CD8-positive, alpha-beta memory T cell (primary cell): ENCODE measurements at regions not wholly inside any gene's neighbourhood (a gene's known extent, or its start where the extent isn't known, plus 50 kb on each side); places are given as distances from the start of the nearest gene placed in this dataset.
"Not testable (repeated sequence)": the region's sequence is repeated elsewhere in the genome, so short reads cannot be mapped to it uniquely, and the experiment has no call there.

ENCODE experiments used
- CTCF ChIA-PET: fragments of 350-600 bp; sonication (Branson Sonifier 250); formaldehyde crosslinking; loops from one replicate; lab custom pipeline; 2021; ENCODE audit warnings: antibody characterized with exemption; lab: Charles Lee
- POLR2A ChIA-PET: fragments of 350-600 bp; sonication (Branson Sonifier 250); formaldehyde crosslinking; loops from one replicate; lab custom pipeline; 2021; ENCODE audit warnings: antibody characterized with exemption; lab: Charles Lee
- DNase-seq, 5 donors: peaks; one replicate each; pipeline versions ENCODE4 v3.0.0 to v3.0.0-alpha.2; 2020 to 2022; ENCODE audit warnings: mixed read lengths in 1 of 5
- H3K27ac ChIP-seq: one replicate; pipeline ENCODE4 v1.7.0; 2013; ENCODE audit warnings: low read depth, mild to moderate bottlenecking, low read length, moderate library complexity
- H3K27me3 ChIP-seq: 2 replicates; pipeline ENCODE4 v1.7.0; 2013; ENCODE audit warnings: low read length, mild to moderate bottlenecking; ENCODE audit not compliant: insufficient read depth, poor library complexity, severe bottlenecking
- H3K36me3 ChIP-seq: 2 replicates; pipeline ENCODE4 v1.7.0; 2013; ENCODE audit warnings: mild to moderate bottlenecking, low read length, moderate library complexity; ENCODE audit not compliant: insufficient read depth
- H3K4me1 ChIP-seq: 2 replicates; pipeline ENCODE4 v1.7.0; 2013; ENCODE audit warnings: mild to moderate bottlenecking, low read length, moderate library complexity; ENCODE audit not compliant: insufficient read depth
- H3K4me3 ChIP-seq: 2 replicates; pipeline ENCODE4 v1.7.0; 2013; ENCODE audit warnings: mild to moderate bottlenecking, low read length
- H3K9me3 ChIP-seq: 2 replicates; pipeline ENCODE4 v1.7.0; 2013; ENCODE audit warnings: mild to moderate bottlenecking, low read length
- H3K27ac Mint-ChIP-seq, 8 donors: one replicate each; pipeline ENCODE4 v1.8.0; 2020 to 2021; ENCODE audit warnings: mixed read lengths in 8 of 8, mild to moderate bottlenecking in 6 of 8, inconsistent platforms in 3 of 8, moderate library complexity in 3 of 8
- H3K27me3 Mint-ChIP-seq, 2 donors: one replicate each; pipeline ENCODE4 v1.8.0; 2020 to 2021; ENCODE audit warnings: mixed read lengths in 2 of 2, mild to moderate bottlenecking in 1 of 2, moderate library complexity in 1 of 2
- H3K36me3 Mint-ChIP-seq, 3 donors: one replicate each; pipeline ENCODE4 v1.8.0; 2020 to 2021; ENCODE audit warnings: mixed read lengths in 3 of 3, inconsistent platforms in 1 of 3, mild to moderate bottlenecking in 1 of 3
- H3K4me1 Mint-ChIP-seq, 3 donors: one replicate each; pipeline ENCODE4 v1.8.0; 2020 to 2021; ENCODE audit warnings: mixed read lengths in 3 of 3, inconsistent platforms in 1 of 3, mild to moderate bottlenecking in 1 of 3
- H3K4me3 Mint-ChIP-seq, 7 donors: one replicate each; pipeline ENCODE4 v1.8.0; 2020 to 2021; ENCODE audit warnings: mixed read lengths in 7 of 7, mild to moderate bottlenecking in 6 of 7, moderate library complexity in 4 of 7, inconsistent platforms in 2 of 7
- H3K9me3 Mint-ChIP-seq, 5 donors: one replicate each; pipeline ENCODE4 v1.8.0; 2020 to 2022; ENCODE audit warnings: mixed read lengths in 5 of 5, mild to moderate bottlenecking in 3 of 5, moderate library complexity in 2 of 5, inconsistent platforms in 1 of 5

- POLR2A ChIA-PET = no interaction called here
- Histone ChIP-seq H3K27me3 (no peaks in the 10 kb centered on the region), H3K4me1 (no peaks in the 10 kb centered on the region), H3K4me3 (no peak overlapping the region), H3K27ac (no peak overlapping the region), H3K36me3 (no peaks in the 10 kb centered on the region), H3K9me3 (no peaks in the 10 kb centered on the region)
- H3K27me3 Mint-ChIP-seq = peaks cover 0 to 2% of the 10 kb centered on the region in 2 donors
- peaks cover 5 to 52% (median 32%) of the 10 kb centered on the region in 5 donors for H3K9me3 Mint-ChIP-seq
- H3K4me3 Mint-ChIP-seq = no peak overlapping the region
- CTCF ChIA-PET = no interaction called here
- no peaks in the 10 kb centered on the region for H3K36me3 Mint-ChIP-seq
- no peaks in the 10 kb centered on the region for H3K4me1 Mint-ChIP-seq
- no peak for DNase-seq
- H3K27ac Mint-ChIP-seq = peak overlapping the region in 1 of 8 donors; percentile 34
Measured at GRCh38 chrX:65331371-65331770, 203.2 kb downstream of the LAS1L start.

- peaks cover 3 to 55% (median 49%) of the 10 kb centered on the region in 5 donors for H3K9me3 Mint-ChIP-seq
- POLR2A ChIA-PET = no interaction called here
Measured at GRCh38 chrX:65300104-65300809, 234.3 kb downstream of the LAS1L start.

GRCh38 chrX:65282905-65283304, 251.7 kb downstream of the LAS1L start:
- H3K27ac ChIP-seq, POLR2A ChIA-PET, H3K27ac Mint-ChIP-seq, H3K4me3 Mint-ChIP-seq, CTCF ChIA-PET, H3K4me1 Mint-ChIP-seq, H3K36me3 Mint-ChIP-seq, H3K27me3 ChIP-seq, H3K36me3 ChIP-seq, H3K4me3 ChIP-seq, DNase-seq, H3K4me1 ChIP-seq, H3K9me3 ChIP-seq: not testable (repeated sequence)
- Mint-ChIP-seq H3K27me3 (peaks cover 0 to 15% of the 10 kb centered on the region in 2 donors), H3K9me3 (peaks cover 5 to 77% (median 54%) of the 10 kb centered on the region in 5 donors)

More at GRCh38 chrX:65300104-65300809, 234.3 kb downstream of the LAS1L start:
- Histone ChIP-seq H3K4me1 (no peaks in the 10 kb centered on the region), H3K9me3 (no peaks in the 10 kb centered on the region), H3K4me3 (no peak overlapping the region), H3K36me3 (no peaks in the 10 kb centered on the region), H3K27ac (no peak overlapping the region), H3K27me3 (no peaks in the 10 kb centered on the region)
- DNase-seq = no peak
- Mint-ChIP-seq H3K4me3 (no peak overlapping the region), H3K27me3 (peaks cover 0 to 2% of the 10 kb centered on the region in 2 donors), H3K27ac (no peak overlapping the region), H3K4me1 (no peaks in the 10 kb centered on the region), H3K36me3 (peaks cover 0 to under 1% (median 0%) of the 10 kb centered on the region in 3 donors)
- CTCF ChIA-PET = no interaction called here

GRCh38 chrX:65273152-65273551, 261.4 kb downstream of the LAS1L start:
- H3K9me3 ChIP-seq = peaks cover 13% of the 10 kb centered on the region
- H3K4me3 ChIP-seq = no peak overlapping the region
- no peaks in the 10 kb centered on the region for H3K27me3 ChIP-seq
- ChIA-PET POLR2A (no interaction called here), CTCF (no interaction called here)
- peaks cover 26 to 68% (median 52%) of the 10 kb centered on the region in 5 donors for H3K9me3 Mint-ChIP-seq
- H3K4me1 Mint-ChIP-seq = no peaks in the 10 kb centered on the region
- peaks cover 0 to 8% (median 2%) of the 10 kb centered on the region in 3 donors for H3K36me3 Mint-ChIP-seq
- no peak for DNase-seq
- no peak overlapping the region for H3K27ac Mint-ChIP-seq
- H3K4me1 ChIP-seq = no peaks in the 10 kb centered on the region
- no peak overlapping the region for H3K27ac ChIP-seq
- H3K4me3 Mint-ChIP-seq = no peak overlapping the region
- no peaks in the 10 kb centered on the region for H3K36me3 ChIP-seq
- H3K27me3 Mint-ChIP-seq = no peaks in the 10 kb centered on the region

GRCh38 chrX:65266482-65266881, 268.1 kb downstream of the LAS1L start:
- POLR2A ChIA-PET = no interaction called here

GRCh38 chrX:65253817-65254216, 277.6 kb upstream of the ZC4H2 start:
- H3K27me3 ChIP-seq = no peaks in the 10 kb centered on the region
- H3K4me1 ChIP-seq = no peaks in the 10 kb centered on the region
- H3K9me3 ChIP-seq = no peaks in the 10 kb centered on the region
- Mint-ChIP-seq H3K27me3 (peaks cover 0 to 11% of the 10 kb centered on the region in 2 donors), H3K27ac (no peak overlapping the region), H3K36me3 (peaks cover 0 to 8% (median 0%) of the 10 kb centered on the region in 3 donors), H3K9me3 (peaks cover 10 to 65% (median 29%) of the 10 kb centered on the region in 5 donors), H3K4me3 (no peak overlapping the region), H3K4me1 (no peaks in the 10 kb centered on the region)
- H3K4me3 ChIP-seq = no peak overlapping the region
- POLR2A ChIA-PET = no interaction called here
- no peak overlapping the region for H3K27ac ChIP-seq
- CTCF ChIA-PET = no interaction called here
- no peaks in the 10 kb centered on the region for H3K36me3 ChIP-seq
- DNase-seq = no peak

More at GRCh38 chrX:65266482-65266881, 268.1 kb downstream of the LAS1L start:
- H3K4me3 ChIP-seq = no peak overlapping the region
- Mint-ChIP-seq H3K36me3 (peaks cover 0 to 3% (median 0%) of the 10 kb centered on the region in 3 donors), H3K27ac (no peak overlapping the region), H3K4me3 (no peak overlapping the region), H3K4me1 (no peaks in the 10 kb centered on the region), H3K9me3 (peaks cover 23 to 51% (median 35%) of the 10 kb centered on the region in 5 donors), H3K27me3 (no peaks in the 10 kb centered on the region)
- CTCF ChIA-PET = no interaction called here
- peaks cover 4% of the 10 kb centered on the region for H3K9me3 ChIP-seq
- no peak overlapping the region for H3K27ac ChIP-seq
- H3K4me1 ChIP-seq = no peaks in the 10 kb centered on the region
- no peaks in the 10 kb centered on the region for H3K27me3 ChIP-seq
- DNase-seq = no peak
- H3K36me3 ChIP-seq = no peaks in the 10 kb centered on the region

- no peaks in the 10 kb centered on the region for H3K4me1 Mint-ChIP-seq
- peaks cover 2 to 25% (median 9%) of the 10 kb centered on the region in 3 donors for H3K36me3 Mint-ChIP-seq
- ChIA-PET CTCF (no interaction called here), POLR2A (no interaction called here)
- Histone ChIP-seq H3K27me3 (no peaks in the 10 kb centered on the region), H3K27ac (no peak overlapping the region), H3K9me3 (peaks cover 12% of the 10 kb centered on the region), H3K36me3 (no peaks in the 10 kb centered on the region), H3K4me1 (no peaks in the 10 kb centered on the region), H3K4me3 (no peak overlapping the region)
- H3K27me3 Mint-ChIP-seq = peaks cover 0 to 4% of the 10 kb centered on the region in 2 donors
- no peak for DNase-seq
- H3K27ac Mint-ChIP-seq = no peak overlapping the region
- H3K4me3 Mint-ChIP-seq = no peak overlapping the region
- peaks cover 20 to 75% (median 48%) of the 10 kb centered on the region in 5 donors for H3K9me3 Mint-ChIP-seq
Measured at GRCh38 chrX:65241059-65241721, 264.9 kb upstream of the ZC4H2 start.

- no peaks in the 10 kb centered on the region for H3K36me3 ChIP-seq
- no peak overlapping the region for H3K4me3 ChIP-seq
- H3K27ac Mint-ChIP-seq = no peak overlapping the region
- peaks cover 0 to 44% (median 21%) of the 10 kb centered on the region in 3 donors for H3K36me3 Mint-ChIP-seq
- H3K27me3 Mint-ChIP-seq = peaks cover 0 to 1% of the 10 kb centered on the region in 2 donors
- CTCF ChIA-PET = no interaction called here
- peaks cover 5 to 62% (median 41%) of the 10 kb centered on the region in 5 donors for H3K9me3 Mint-ChIP-seq
- H3K27ac ChIP-seq = no peak overlapping the region
- POLR2A ChIA-PET = no interaction called here
- H3K9me3 ChIP-seq = no peaks in the 10 kb centered on the region
- no peaks in the 10 kb centered on the region for H3K27me3 ChIP-seq
- no peaks in the 10 kb centered on the region for H3K4me1 ChIP-seq
- no peak for DNase-seq
- H3K4me1 Mint-ChIP-seq = no peaks in the 10 kb centered on the region
- H3K4me3 Mint-ChIP-seq = no peak overlapping the region
Measured at GRCh38 chrX:65203545-65203944, 227.3 kb upstream of the ZC4H2 start.
